ENCODE measurements at regions not wholly inside any gene's neighbourhood (a gene's known extent, or its start where the extent isn't known, plus 50 kb on each side); places are given as distances from the start of the nearest gene placed in this dataset.
"Not testable (repeated sequence)": the region's sequence is repeated elsewhere in the genome, so short reads cannot be mapped to it uniquely, and the experiment has no call there.

DNA sequence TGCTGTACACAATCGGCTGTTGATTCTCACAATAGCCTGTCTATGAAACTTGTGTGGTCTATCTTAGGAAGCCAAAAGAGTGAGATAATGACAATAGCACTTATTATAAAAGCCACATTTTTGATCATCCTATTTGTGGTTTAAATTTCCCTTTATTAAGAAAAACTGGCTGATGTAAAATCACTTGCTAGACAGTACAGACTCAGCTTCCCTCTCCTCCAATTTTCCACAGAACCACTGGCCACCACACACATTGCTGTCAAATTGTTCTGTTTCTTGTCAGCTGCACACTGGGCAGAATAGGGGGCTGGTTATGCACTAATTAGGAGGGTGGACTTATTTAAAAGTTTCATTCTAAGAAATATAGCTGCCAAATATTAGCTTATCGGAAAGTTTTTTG, 425.9 kb downstream of the EPHA3 start:
- intact Hi-C loops (cut with DNase I), result no loop called here
- DNase-seq, result no peak

DNA sequence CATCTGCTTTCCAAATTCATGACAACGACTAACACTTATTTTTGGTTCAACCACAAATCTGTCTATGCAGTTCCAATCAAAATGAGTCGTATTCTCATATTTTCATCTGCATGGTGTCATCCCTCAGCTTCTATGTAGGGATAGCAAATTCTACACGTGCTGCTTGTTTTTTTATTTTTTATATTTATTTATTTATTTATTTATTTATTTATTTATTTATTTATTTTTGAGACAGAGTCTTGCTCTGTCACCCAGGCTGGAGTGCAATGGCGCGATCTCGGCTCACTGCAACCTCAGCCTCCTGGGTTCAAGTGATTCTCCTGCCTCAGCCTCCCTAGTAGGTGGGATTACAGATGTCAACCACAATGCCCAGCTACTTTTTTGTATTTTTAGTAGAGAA, 447.2 kb downstream of the EPHA3 start:
- DNase-seq; intact Hi-C loops (cut with DNase I): not testable (repeated sequence)

DNA sequence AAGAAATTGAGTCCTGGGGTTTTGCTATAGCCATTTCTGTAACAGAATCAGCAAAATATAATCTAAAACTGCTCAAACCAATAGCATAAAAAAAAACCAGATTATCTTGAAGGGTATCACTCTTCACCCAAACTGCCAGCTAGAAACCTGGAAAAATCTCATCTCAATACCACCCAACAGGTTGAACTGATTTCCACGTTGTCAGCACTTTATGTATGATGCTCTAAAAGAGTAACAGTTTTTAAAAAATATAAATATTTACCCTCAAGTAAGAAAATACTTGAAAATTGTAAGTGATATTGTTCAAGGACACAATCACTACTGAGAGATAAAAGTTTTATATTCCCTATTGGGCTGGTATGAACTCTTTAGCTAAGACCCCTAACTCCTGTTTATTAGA, 451.3 kb downstream of the EPHA3 start:
- intact Hi-C loops (cut with DNase I), result no loop called here
- no peak for DNase-seq

DNA sequence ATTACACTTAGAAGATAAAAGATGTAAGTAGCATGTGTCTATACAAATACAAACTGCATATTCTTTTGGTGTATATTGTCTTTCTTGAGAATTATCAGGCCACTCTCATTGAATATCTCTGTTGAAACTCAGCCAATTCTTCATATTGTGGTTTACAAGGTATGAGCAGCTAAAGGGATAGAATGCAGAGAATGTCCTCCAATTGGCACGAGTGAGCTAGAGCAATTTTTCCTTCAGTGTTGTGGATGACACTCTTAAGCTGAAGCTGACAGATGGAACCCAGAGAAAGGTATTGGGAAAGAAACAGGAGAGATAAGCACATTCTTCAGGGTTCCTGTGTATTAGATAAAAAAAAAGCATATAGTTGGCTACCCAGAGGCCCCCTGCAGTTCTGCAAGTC, 453.1 kb downstream of the EPHA3 start:
- DNase-seq, result no peak
- intact Hi-C loops (cut with DNase I), result no loop called here

DNA sequence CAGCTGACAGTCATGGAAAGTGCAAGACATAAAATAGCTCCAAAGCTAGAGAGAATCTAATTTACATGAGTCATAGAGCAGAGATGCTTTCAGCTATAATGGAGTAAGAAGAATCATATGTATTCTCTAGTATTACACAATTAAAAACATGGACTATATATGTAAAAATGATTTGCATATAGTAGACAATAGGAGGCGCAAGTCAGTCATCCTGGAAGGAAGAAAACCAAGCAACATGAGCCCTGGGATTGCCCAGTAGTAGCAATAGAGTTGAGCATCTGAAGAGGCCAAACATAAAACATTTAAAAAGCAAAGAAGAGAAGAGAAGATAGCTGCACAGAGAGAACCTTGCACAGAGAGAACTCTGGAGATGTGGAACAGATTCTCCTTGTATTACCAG, 455.0 kb downstream of the EPHA3 start:
- intact Hi-C loops (cut with DNase I), result no loop called here
- no peak for DNase-seq

DNA sequence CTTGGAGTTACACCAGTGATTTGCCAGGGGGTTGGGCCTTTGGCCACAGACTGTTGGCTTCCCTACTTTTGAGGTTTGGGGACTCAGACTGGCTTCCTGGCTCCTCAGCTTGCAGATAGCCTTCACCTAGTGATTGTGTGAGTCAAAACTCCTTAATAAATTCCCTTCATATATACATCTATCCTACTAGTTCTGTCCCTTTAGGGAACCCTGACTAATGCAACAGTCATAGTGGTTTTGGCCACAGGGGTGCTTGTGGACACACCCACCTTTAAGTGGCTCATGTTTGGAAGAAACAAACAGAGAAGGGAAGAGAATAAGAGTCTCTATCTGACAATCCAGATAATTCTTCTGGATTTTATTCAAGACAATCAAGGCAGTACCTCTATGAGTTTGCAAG, 457.7 kb downstream of the EPHA3 start:
- DNase-seq, result no peak
- intact Hi-C loops (cut with DNase I), result no loop called here

DNA sequence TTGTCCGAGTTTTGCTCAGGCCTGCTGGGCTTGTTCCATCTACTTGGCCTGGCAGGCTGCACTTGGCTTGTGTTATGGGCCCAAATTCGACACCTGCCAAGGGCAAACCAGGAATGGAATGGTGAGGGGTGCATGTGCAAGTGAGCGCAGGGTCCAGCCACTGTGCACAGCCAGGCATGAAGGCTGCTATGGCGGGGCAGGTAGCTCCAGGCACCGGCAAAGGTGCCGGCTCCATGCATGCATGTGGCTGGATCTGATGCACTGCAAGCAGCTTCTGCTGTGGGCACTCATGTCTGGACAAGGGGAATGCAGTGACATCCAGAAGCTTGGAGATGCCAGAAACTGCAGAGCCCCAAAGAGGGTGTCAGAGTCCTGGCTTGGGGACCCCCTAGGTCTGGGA, 463.0 kb downstream of the EPHA3 start:
- peak in 7 of 42 donors; percentile 2 to 40 (median 11) for DNase-seq
- intact Hi-C loops (cut with DNase I), result no loop called here

DNA sequence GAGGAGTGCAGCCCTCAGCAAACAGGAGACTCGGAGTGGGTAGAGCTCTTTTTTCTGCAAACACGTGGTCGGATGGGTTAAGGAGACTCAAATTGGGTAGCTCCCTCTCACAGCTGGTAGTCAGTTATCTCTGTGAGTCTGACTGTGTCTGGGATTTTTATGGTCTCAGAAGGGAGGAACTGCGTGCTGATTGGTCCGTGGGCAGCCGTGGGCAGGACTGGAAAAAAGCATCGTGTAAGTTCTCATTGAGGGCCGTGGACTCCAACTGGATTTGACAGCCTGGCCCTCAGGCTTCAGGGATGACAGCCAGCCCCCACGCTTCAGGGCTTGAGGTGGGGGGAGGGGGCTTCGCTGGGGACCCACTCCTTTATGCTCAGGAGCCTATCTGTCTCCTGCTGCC, 463.9 kb downstream of the EPHA3 start:
- DNase-seq, result peak in 14 of 42 donors; percentile 2 to 57 (median 19)
- intact Hi-C loops (cut with DNase I), result no loop called here

DNA sequence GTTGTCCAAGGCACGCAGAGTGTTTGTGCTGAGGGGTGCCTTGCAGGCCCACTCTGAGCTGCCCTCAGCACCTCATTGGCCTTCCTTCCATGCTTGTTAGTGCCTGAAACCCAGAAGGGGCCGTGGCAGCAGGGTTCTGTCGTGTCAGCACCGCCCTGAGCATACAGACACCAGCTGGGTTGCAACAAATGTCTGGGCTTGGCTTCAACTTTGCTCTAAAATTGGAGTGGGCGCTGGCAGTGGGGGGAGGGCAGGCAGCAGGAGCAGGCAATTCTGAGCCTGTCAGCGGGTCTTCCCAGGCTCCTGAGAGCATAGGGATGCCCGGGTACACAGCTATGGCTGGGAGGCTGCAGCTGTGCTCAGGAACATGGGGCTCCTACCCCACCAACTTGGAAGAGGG, 464.3 kb downstream of the EPHA3 start:
- intact Hi-C loops (cut with DNase I), result no loop called here
- DNase-seq, result peak in 27 of 42 donors; percentile 1 to 57 (median 17)

DNA sequence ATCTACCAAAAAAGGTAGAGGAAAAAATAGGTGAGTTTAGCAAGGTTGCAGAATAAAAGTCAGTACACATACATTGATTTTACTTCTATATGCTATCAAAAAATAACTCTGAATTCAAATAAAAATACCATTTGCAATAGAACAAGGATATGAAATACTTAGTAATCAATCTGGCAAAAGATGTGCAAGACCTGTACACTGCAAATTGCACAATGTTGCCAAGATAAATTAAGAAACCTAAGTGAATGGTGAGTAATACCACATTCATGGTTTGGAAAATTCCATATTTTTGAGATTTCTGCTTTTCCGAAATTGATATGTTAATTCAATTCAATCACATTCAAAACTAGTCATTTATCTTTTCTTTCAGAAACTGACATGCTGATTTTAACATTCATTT, 464.8 kb downstream of the EPHA3 start:
- DNase-seq, result no peak
- intact Hi-C loops (cut with DNase I), result no loop called here

DNA sequence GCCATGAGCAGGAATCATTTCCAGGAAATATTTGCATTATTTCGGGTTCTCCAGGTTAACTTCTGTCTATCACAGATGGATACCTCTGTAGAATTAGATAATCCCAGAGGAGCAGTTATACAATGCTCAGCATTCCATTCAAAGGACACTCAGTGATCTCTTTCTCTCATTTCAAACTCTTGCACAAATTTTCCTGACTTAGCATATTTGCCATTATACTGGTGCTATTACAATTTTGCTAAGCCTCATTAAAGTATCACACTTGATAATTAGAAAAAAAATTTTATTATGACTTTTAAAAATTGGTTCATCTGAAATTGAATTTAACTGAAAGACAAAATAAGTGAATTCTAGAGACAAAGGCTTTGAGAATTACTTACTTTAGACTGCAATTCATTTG, 469.0 kb downstream of the EPHA3 start:
- DNase-seq, result no peak
- intact Hi-C loops (cut with DNase I), result no loop called here

DNA sequence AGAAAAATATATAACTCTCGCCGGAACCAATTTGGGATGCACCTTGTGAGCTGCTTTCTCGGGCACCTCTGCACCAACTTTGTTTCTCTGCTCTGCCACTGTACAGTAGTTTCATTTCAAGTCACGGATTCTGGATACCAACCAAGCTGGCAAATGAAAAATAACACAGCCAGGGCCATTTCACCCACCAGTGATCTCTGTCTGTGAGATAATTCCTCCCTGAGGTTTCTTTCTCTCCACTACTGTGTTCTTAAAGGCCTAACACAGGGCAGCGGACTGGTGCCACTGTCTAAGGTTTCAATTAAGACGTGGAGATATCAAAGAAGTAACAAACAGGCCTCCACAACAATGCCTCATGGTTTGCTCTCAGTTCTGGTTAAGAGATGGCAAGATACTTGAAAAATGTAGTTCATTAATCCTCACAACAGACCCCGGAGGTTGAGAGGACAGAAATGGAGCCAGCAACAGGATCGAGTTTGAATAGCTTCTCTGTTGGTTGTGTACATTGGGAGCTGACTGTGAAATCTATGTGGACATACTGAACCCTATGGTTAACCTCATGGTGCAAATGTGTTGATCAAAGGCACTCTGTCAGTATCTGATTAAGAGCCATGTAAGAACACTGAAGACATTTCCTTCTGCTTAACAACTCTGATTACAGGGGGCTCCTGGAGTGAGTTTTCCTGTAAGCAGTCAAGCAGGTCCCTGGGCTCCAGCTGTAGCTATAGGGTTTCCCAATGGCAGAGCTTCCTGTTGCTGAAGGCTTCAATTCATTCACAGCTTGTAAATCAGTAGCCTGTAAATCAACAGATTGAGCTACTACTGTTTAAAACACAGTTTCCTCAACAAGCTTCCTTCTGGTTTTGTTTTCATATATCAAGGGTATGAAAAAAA, 470.5 kb downstream of the EPHA3 start:
- DNase-seq, result peak in 1 of 42 donors; percentile 1
- intact Hi-C loops (cut with DNase I), result no loop called here

DNA sequence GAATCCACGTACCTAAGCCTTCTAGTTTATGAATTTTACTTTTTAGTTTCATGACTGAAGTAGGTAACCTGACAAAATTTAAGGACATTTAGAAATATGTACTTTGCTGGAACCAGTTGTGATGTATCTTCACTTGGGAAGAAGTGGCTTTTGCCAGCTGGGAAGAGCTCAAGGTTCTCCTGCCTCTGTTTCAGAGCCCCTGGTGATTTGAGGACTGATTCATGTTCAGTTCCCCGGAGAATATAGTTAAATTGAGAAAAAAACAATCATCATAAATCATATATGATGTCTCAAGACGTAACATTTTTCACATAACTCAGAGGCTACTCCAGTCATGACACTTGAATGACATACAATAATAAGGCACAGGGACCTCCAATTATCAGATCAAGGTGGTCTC, 473.4 kb downstream of the EPHA3 start:
- DNase-seq, result no peak
- intact Hi-C loops (cut with DNase I), result no loop called here

DNA sequence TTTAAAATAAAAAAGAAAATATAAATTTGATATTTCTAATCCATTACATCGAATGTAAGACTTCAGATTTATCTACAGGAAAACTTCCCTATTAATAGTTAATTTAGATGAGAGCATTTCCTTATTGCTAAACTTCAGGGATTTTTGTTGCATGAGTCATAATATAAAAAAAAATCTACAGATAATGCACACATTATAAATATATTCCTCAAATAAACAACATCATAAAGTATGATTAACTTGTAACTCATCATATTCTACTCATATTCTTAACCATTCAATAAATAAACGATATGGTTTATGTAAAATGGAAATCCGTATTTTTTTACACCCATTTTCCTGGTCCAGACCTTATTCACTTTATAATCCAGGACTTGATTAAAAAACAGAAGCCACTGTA, 477.0 kb downstream of the EPHA3 start:
- no peak for DNase-seq
- intact Hi-C loops (cut with DNase I), result no loop called here

DNA sequence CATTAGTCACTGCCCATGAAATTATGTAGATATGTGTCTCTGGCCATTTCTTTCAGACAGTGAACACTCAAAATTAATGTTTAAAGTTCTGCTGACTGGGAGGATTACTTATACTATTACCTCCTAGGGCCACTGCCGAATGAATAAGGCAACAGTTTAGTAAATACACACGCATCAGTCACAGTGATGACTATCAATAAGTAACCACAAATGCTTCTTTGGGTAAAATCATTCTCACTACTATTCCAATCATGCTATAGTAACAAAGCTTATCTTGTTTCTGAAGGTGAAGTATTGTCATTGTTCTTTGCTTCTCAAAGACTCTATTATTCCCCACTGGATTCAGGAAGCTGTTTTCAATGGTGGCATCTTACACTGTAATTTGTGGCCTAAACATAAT, 478.8 kb downstream of the EPHA3 start:
- intact Hi-C loops (cut with DNase I), result no loop called here

DNA sequence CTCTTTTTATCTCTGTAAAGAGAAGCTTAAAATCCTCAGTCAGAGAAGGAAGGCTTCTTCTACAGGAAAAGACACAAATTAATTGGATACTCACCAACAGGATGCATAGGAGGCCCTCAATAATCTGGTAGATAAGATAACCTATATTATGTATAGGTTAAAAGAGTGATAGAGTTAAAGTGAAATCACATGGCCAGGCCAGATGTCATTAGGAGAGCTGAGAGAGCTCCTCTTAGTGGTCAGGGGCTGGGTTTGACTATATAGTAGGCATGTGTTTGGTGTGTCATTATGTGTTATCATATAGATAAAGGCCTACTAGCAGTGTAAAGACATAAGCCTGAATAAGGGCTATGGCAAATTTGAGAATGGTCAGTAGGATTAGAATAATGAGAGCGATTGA, 479.3 kb downstream of the EPHA3 start:
- no peak for DNase-seq
- intact Hi-C loops (cut with DNase I), result no loop called here

More for the DNA sequence above, 478.8 kb downstream of the EPHA3 start:
- peak in 1 of 42 donors; percentile 1 for DNase-seq

DNA sequence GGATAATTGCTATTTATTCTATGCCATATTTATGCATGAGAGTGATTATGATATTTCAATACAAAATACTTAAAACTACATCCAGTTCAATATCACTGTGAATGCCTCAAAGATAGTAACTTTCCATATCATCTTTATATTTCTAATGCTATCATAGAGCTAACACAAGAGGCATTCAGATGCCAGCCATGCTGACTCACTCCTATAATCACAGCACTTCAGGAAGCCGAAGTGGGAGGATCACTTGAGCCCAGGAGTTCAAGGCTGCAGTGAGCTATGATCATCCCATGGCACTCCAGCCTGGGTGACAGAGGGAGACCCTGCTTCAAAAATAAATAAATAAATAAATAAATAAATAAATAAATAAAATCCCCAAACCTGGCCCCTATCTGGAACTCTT, 498.7 kb downstream of the EPHA3 start:
- no peak for DNase-seq
- intact Hi-C loops (cut with DNase I), result no loop called here

DNA sequence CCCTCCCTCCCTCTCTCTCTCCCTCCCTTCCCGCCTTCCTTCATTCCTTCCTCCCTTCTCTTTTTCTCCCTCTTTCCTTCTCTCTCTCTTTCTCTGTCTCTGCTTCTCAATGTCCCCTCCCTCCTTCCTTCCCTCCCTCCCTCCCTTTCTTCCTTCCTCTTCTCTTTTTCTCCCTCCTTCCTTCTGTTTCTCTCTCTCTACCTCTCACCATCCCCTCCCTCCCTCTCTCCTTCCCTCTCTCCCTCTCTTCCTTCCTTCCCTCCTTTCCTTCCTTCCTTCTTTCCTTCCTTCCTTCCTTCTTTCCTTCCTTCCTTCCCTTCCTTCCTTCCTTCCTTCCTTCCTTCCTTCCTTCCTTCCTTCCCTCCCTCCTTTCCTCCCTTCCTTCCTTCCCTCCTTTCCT, 504.6 kb downstream of the EPHA3 start:
- intact Hi-C loops (cut with DNase I), result no loop called here
- no peak for DNase-seq

DNA sequence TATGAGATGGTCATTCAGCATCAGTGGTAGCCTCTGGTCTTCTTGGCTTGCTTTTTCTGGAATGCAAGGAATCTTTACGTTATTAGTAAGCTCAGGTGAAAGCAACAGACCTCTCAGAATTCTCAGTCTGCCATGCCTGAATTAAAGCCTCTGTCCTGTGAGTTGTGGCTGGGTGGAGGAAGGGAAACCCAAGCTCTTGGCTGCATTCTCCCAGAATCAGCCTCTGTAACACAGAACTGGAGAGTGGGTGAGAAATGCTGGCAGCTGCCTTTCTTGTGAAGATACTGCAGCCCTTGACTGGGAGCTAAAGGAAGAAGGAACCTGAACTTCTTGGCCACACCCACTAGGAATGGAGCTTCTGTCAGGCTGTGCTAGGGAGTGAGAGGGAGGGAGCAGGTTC, 505.8 kb downstream of the EPHA3 start:
- DNase-seq, result no peak
- intact Hi-C loops (cut with DNase I), result no loop called here

DNA sequence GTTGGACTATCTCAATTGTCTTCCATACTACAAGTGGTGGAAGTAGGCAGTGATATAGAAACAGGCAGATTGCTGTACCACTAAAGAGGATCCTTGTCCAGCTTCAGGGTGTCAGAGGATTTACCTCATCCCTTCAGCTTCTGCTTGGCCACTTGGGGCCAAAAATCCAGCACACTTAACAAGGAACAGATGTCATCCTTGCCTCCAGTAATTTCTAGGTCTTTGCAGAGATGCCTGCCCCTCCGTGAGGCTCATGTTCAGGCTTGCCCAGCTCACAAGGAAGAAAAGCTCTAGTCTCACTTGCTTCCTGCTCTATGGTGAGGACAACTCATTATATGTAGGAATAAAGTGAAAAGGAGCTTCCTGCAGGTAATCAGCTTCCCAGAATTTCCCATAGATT, 510.3 kb downstream of the EPHA3 start:
- intact Hi-C loops (cut with DNase I), result no loop called here
- DNase-seq, result no peak

DNA sequence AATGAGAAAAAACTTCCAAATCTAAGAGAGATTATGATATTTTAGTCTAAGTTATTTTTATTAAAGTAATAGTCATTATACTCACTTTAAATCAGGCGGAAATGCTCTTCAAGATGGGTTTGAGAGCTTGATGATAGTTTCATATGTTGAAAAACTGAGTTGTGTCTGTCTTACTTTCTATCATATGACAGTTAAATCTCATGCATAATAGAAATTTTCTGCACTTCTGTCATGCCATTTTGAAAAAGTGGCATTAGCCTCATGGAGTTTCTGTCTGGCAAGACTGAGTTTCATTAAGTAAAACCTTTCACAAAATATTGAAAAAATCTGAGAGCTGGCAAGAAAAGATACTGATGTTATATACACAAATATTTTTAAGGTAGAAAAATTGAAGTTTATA, 511.8 kb downstream of the EPHA3 start:
- intact Hi-C loops (cut with DNase I), result no loop called here
- no peak for DNase-seq
